Progenitor cell of endocrine pancreas (in vitro differentiated cells): ENCODE measurements at regions not wholly inside any gene's neighbourhood (a gene's known extent, or its start where the extent isn't known, plus 50 kb on each side); places are given as distances from the start of the nearest gene placed in this dataset.

Source experiments
- DNase-seq: peaks from one replicate; pipeline ENCODE4 v3.0.0; 2021; ENCODE audit warnings: low spot score; ENCODE audit not compliant: unreplicated experiment
- H3K27ac Mint-ChIP-seq: 2 replicates; pipeline ENCODE4 v1.8.0; 2021; ENCODE audit warnings: mild to moderate bottlenecking, moderate library complexity, mixed read lengths
- H3K27me3 Mint-ChIP-seq: 2 replicates; pipeline ENCODE4 v1.8.0; 2021; ENCODE audit warnings: mixed read lengths
- H3K36me3 Mint-ChIP-seq: 2 replicates; pipeline ENCODE4 v1.8.0; 2022; ENCODE audit warnings: mixed read lengths; ENCODE audit not compliant: insufficient read depth
- H3K4me1 Mint-ChIP-seq: 2 replicates; pipeline ENCODE4 v1.8.0; 2021; ENCODE audit warnings: low read depth, mixed read lengths
- H3K4me3 Mint-ChIP-seq: 2 replicates; pipeline ENCODE4 v1.8.0; 2021; ENCODE audit warnings: low read depth, mild to moderate bottlenecking, moderate library complexity, mixed read lengths
- H3K9me3 Mint-ChIP-seq: 2 replicates; pipeline ENCODE4 v1.8.0; 2021; ENCODE audit warnings: low read depth, mixed read lengths
- CTCF ChIP-seq: fragments of 200-600 bp; sonication (generic); IDR thresholded peaks from one replicate; pipeline ENCODE4 v1.5.0; 2021; ENCODE audit warnings: antibody characterized with exemption, mild to moderate bottlenecking; ENCODE audit not compliant: unreplicated experiment

GRCh38 chr3:135755330-135756105 lies 210.0 kb upstream of the PPP2R3A start:
- no peak overlapping the region for H3K27ac Mint-ChIP-seq
- H3K27me3 Mint-ChIP-seq, result peaks cover 10% of the 10 kb centered on the region
- H3K4me3 Mint-ChIP-seq, result no peak overlapping the region
- no peaks in the 10 kb centered on the region for H3K36me3 Mint-ChIP-seq
- no peaks in the 10 kb centered on the region for H3K4me1 Mint-ChIP-seq
- TF ChIP-seq CTCF, result no peak
- H3K9me3 Mint-ChIP-seq, result no peaks in the 10 kb centered on the region
- no peak for DNase-seq

- no peak for DNase-seq
- no peak overlapping the region for H3K4me3 Mint-ChIP-seq
- H3K4me1 Mint-ChIP-seq, result no peaks in the 10 kb centered on the region
- H3K9me3 Mint-ChIP-seq, result no peaks in the 10 kb centered on the region
- H3K36me3 Mint-ChIP-seq, result no peaks in the 10 kb centered on the region
- H3K27me3 Mint-ChIP-seq, result peaks cover 10% of the 10 kb centered on the region
- no peak for TF ChIP-seq CTCF
- no peak overlapping the region for H3K27ac Mint-ChIP-seq
These were observed 209.3 kb upstream of the PPP2R3A start for GRCh38 chr3:135756106-135756668.

GRCh38 chr3:135757421-135757820 lies 208.1 kb upstream of the PPP2R3A start:
- Mint-ChIP-seq H3K4me1 (no peaks in the 10 kb centered on the region), H3K27me3 (peaks cover 5% of the 10 kb centered on the region), H3K4me3 (no peak overlapping the region), H3K9me3 (no peaks in the 10 kb centered on the region), H3K27ac (no peak overlapping the region), H3K36me3 (no peaks in the 10 kb centered on the region)
- DNase-seq, result no peak
- no peak for TF ChIP-seq CTCF

GRCh38 chr3:135758961-135759360 lies 206.6 kb upstream of the PPP2R3A start:
- Mint-ChIP-seq H3K27ac (no peak overlapping the region), H3K36me3 (no peaks in the 10 kb centered on the region), H3K9me3 (no peaks in the 10 kb centered on the region), H3K4me1 (no peaks in the 10 kb centered on the region), H3K4me3 (no peak overlapping the region), H3K27me3 (peaks cover 4% of the 10 kb centered on the region)
- DNase-seq, result no peak
- TF ChIP-seq CTCF, result no peak

GRCh38 chr3:135759651-135760050 lies 205.9 kb upstream of the PPP2R3A start:
- no peak for DNase-seq
- Mint-ChIP-seq H3K36me3 (no peaks in the 10 kb centered on the region), H3K27me3 (peaks cover 4% of the 10 kb centered on the region), H3K4me3 (no peak overlapping the region), H3K9me3 (no peaks in the 10 kb centered on the region), H3K27ac (no peak overlapping the region), H3K4me1 (no peaks in the 10 kb centered on the region)
- no peak for TF ChIP-seq CTCF
